Endometrium (tissue), 2 donors: ENCODE measurements at regions not wholly inside any gene's neighbourhood (a gene's known extent, or its start where the extent isn't known, plus 50 kb on each side); places are given as distances from the start of the nearest gene placed in this dataset.

Experiments used
- FAIRE-seq: peaks from 2 replicates; lab custom pipeline; 2012; peaks lifted over from hg19 to GRCh38; lab: Jason Lieb, UNC
- donor health status: control.
- donor health status: control.

GRCh38 chr2:76450024-76450475, 739.3 kb upstream of the GCFC2 start:
- no peak for FAIRE-seq

DNA sequence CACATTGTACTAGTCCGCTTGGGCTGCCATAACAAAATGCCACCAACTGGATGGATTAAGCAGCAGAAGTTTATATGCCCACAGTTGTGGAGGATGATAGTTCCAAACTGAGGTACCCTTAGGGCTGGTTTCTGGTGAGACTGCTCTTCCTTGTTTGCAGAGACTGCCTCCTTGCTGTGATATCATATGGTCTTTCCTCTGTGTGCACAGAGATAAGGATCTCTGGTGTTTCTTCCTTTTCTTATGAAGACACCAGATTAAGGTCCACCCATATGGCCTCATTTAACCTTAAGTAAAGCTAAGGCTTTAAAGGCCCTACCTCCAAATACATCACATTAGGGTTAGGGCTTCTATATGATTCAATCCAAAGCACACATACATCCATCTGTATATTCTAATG, 738.2 kb upstream of the GCFC2 start:
- no peak for FAIRE-seq

DNA sequence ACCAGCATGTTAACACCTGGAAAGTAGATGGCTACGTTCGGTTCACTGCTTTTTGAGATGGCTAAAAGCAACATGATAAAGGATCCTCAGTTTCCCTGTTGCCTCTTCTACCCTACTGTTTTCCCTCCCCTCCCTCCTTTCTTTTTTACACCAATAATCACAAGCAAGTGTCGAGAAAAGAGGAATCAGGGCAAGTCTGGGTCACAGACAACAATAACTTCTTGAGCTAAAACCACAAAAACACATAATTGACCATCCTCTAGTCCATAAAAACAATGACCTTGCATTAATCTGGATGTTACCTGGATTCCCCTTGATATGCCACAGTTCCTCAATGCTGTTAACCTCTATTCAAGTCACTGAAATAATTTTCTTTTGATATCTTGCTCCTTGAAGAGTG, 736.6 kb upstream of the GCFC2 start:
- FAIRE-seq = no peak

GRCh38 chr2:76446872-76447271, 736.2 kb upstream of the GCFC2 start:
- FAIRE-seq = no peak

DNA sequence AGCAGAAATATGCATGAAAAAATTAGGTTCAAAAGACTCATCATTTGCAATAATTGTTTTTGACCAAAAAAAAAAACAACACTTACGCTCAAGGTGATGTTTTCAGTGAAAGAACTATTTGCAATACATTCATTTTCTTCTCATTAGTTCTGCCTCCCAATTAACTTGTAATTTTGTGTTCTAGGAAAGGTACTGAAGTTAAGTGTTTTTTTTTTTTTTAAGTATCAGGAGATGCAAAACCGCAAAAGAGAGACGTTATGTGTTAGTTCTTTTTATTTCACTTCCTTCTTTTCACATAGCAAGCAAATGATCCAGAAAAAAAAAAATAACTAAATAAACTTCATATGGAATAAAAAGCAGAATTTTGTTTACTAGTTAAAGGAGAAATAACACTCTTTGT, 735.2 kb upstream of the GCFC2 start:
- no peak for FAIRE-seq

- FAIRE-seq = no peak
Observed at GRCh38 chr2:76444732-76445131, 734.0 kb upstream of the GCFC2 start.

DNA sequence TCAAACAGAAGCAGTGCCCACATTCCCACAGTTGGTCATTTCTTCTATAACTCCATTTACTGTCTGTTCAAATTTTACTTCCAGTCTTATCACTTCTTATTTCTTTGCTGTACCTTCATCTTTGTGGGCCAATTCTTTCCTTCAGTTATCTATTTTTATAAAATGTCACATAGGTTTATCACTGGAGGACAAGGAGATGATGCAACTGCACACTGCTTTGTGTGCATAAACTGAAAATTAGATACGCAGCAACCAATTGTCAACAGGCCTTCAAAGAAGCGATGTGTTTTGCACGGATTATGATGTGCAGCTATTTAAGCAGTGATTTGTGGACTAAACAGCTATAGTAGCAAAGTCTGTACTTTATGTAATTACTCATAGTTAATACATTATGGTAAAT, 726.8 kb upstream of the GCFC2 start:
- FAIRE-seq = no peak

GRCh38 chr2:76429374-76429773, 718.7 kb upstream of the GCFC2 start:
- no peak for FAIRE-seq

DNA sequence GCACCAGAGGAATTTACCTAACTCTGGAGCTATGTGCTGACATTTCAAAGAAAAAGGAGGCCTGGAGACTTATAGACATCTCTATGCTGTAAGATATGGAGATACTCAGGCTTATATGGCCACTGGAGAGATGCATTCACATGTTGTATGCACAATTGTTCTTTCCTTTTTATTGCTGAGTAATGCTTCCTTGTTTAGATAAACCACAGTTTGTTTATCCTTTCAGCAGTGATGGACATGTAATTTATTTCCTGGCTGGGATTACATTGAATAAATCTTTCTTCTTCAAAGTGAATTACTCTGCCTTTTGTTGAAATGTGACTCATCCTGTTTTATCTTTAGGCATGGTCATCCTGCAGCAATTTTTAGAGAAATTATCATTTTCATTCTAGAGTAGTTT, 716.7 kb upstream of the GCFC2 start:
- no peak for FAIRE-seq

- FAIRE-seq = no peak
Observed at GRCh38 chr2:76415821-76416220, 705.1 kb upstream of the GCFC2 start.

GRCh38 chr2:76413436-76413835, 702.7 kb upstream of the GCFC2 start:
- FAIRE-seq = no peak

- FAIRE-seq = no peak
Observed at GRCh38 chr2:76406134-76406855, 695.6 kb upstream of the GCFC2 start.

DNA sequence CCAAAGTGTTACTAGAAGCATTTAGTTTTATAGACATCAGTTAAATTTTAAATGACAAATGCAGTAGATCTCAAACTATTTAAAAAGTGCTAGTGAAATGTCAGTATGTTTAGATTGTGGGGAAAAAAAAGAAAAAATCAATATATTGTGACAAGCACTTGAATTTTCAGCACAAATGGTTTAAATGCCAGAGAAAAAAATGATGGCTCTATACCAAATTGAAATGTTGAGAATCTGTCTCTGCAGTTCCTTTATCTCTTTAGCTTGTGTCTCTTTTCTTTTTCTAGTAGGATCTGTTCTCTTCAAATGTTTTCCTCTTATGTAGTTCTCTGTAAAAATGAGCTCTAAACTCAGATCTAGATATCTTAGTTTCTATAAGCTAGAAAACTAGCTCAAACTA, 682.6 kb upstream of the GCFC2 start:
- FAIRE-seq = no peak

DNA sequence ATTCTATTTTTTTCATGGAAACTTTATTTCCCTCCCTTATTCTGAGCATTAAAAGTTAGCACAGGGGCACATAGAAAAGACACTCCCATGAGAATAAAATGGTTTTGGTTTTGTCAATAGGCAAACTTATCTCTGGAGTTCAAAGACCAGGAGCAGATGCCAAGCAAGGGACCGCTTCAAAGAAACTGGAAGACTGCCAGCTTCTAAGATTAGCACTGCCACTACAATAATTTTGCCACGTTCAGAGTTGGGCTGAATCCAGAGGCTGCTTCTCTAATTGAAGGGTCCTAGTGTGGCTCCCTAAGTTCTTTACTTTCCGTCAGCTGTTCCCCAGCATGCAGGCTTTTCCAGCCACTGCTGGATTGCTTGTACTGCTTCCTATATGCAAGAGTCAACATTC, 681.0 kb upstream of the GCFC2 start:
- FAIRE-seq = no peak

GRCh38 chr2:76387294-76387693, 676.6 kb upstream of the GCFC2 start:
- no peak for FAIRE-seq

DNA sequence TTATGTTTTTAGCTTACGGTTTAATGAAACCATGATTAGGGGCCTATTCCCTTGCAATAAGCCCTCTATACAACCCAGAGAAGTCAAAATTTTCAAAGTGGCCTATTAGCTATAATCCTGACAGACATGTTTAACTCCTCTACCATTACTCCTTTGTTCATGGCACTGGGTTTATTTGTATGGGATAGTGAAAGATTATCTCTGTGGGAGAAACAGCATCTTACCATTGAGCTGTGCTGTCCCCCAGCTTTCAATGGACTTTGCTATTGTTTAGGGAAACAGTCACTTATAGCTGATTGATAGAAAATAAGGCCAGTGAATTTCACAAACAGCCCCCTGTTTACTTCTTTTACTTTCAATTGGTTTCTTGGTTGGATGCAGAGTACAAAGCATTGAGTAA, 675.2 kb upstream of the GCFC2 start:
- no peak for FAIRE-seq

- FAIRE-seq = no peak
Observed at GRCh38 chr2:76381624-76382023, 670.9 kb upstream of the GCFC2 start.

- no peak for FAIRE-seq
Observed at GRCh38 chr2:76378140-76378539, 667.4 kb upstream of the GCFC2 start.

GRCh38 chr2:76341439-76341838, 630.7 kb upstream of the GCFC2 start:
- no peak for FAIRE-seq

GRCh38 chr2:76332871-76333270, 622.2 kb upstream of the GCFC2 start:
- FAIRE-seq = no peak

DNA sequence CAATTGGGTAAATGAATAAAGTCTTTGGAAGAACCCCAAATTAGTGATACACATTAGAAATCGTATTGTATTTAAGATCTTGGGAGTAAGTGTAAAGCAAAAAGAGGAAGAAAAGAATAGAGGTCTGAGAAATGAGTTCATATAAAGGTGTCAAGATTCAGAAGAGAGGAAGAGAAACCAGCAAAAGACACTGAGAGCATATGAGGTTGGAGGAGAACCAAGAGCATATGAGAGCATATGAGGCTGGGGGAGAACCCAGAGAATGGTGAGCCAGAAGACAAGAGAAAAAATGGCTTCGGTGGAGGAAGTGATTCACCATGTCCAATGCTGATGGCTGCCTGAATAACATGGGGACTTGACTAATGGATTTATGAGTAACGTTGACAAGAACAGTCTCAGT, 620.1 kb upstream of the GCFC2 start:
- FAIRE-seq = no peak

DNA sequence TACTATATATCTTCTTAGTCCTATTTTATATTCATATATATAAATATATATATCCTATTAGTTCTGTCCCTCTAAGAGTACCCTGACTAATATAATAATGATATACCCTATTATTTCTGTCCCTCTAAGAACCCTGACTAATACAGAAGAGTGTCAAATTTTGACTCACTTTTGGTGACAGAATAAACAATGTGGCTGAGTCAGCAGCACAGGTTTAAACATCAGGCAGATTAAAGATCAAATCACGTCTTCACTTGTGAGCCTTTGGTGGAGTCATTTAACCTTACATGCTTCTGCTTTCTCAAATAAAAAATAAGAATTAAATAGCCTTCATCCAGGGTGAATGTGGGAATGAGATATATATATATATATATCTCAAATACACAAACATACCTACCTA, 615.9 kb upstream of the GCFC2 start:
- no peak for FAIRE-seq

DNA sequence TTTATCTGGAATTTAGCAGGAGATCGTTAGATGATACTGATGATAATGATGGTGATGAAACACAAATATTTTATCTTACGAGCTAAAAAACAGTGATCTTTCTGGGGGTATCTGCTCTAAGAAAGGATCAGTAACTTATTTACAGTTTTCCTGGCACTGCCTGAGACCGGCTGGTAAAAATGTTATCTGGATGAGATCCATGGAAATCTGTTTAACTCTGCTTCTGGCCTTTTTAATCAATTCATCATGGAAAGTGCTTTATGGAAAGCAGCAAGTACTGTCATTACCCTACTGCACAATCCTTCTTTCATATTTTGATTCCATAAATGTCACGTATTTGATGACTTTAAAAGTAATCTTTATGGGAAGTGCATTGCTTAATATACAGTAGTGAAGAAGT, 612.7 kb upstream of the GCFC2 start:
- no peak for FAIRE-seq

GRCh38 chr2:76320716-76321115, 610.0 kb upstream of the GCFC2 start:
- no peak for FAIRE-seq
